H9 (cell line): ENCODE measurements at regions not wholly inside any gene's neighbourhood (a gene's known extent, or its start where the extent isn't known, plus 50 kb on each side); places are given as distances from the start of the nearest gene placed in this dataset.

ENCODE experiments used
- DNase-seq: peaks from one replicate; pipeline ENCODE4 v3.0.0-alpha.2; 2017
- H2AFZ ChIP-seq: one replicate; pipeline ENCODE4 v1.6.1; 2013; ENCODE audit warnings: mild to moderate bottlenecking, low read length, control low read depth, moderate library complexity
- H2AK5ac ChIP-seq: 2 replicates; pipeline ENCODE4 v1.6.1; 2013; ENCODE audit warnings: low read length, control low read depth, mixed read lengths; ENCODE audit not compliant: insufficient read length
- H2BK120ac ChIP-seq: one replicate; pipeline ENCODE4 v1.6.1; 2013; ENCODE audit warnings: low read depth, mild to moderate bottlenecking, low read length, control low read depth, inconsistent platforms; ENCODE audit not compliant: poor library complexity, severe bottlenecking
- H2BK12ac ChIP-seq: 2 replicates; pipeline ENCODE4 v1.6.1; 2013; ENCODE audit warnings: low read length, control low read depth, mixed read lengths, low read depth; ENCODE audit not compliant: insufficient read length
- H2BK15ac ChIP-seq: 2 replicates; pipeline ENCODE4 v1.6.1; 2013; ENCODE audit warnings: low read depth, low read length, control low read depth
- H2BK20ac ChIP-seq: one replicate; pipeline ENCODE4 v1.6.1; 2013; ENCODE audit warnings: low read depth, mild to moderate bottlenecking, low read length, control low read depth, inconsistent platforms; ENCODE audit not compliant: poor library complexity, severe bottlenecking
- H2BK5ac ChIP-seq: 2 replicates; pipeline ENCODE4 v1.6.1; 2013; ENCODE audit warnings: low read length, control low read depth, mixed read lengths; ENCODE audit not compliant: insufficient read length
- H3K14ac ChIP-seq: 2 replicates; pipeline ENCODE4 v1.6.1; 2013; ENCODE audit warnings: low read length, control low read depth; ENCODE audit not compliant: insufficient read depth
- H3K18ac ChIP-seq: 2 replicates; pipeline ENCODE4 v1.6.1; 2013; ENCODE audit warnings: low read depth, mild to moderate bottlenecking, mixed read lengths, low read length, control low read depth; ENCODE audit not compliant: insufficient read length
- H3K23ac ChIP-seq: 2 replicates; pipeline ENCODE4 v1.6.1; 2013; ENCODE audit warnings: low read length, control low read depth, mixed read lengths, low read depth; ENCODE audit not compliant: insufficient read length
- H3K23me2 ChIP-seq: 2 replicates; pipeline ENCODE4 v1.6.1; 2013; ENCODE audit warnings: low read depth, mild to moderate bottlenecking, mixed read lengths, low read length, control low read depth; ENCODE audit not compliant: insufficient read length, poor library complexity, severe bottlenecking
- H3K27ac ChIP-seq: 2 replicates; pipeline ENCODE4 v1.5.1; 2013; ENCODE audit warnings: low read length, control low read depth, mixed read lengths, low read depth; ENCODE audit not compliant: insufficient read length
- H3K27me3 ChIP-seq: 2 replicates; pipeline ENCODE4 v1.6.1; 2013; ENCODE audit warnings: low read length, control low read depth, inconsistent platforms; ENCODE audit not compliant: insufficient read depth
- H3K4ac ChIP-seq: 2 replicates; pipeline ENCODE4 v1.6.1; 2013; ENCODE audit warnings: low read depth, mild to moderate bottlenecking, control low read depth, inconsistent platforms, low read length, moderate library complexity
- H3K4me1 ChIP-seq: 2 replicates; pipeline ENCODE4 v1.6.1; 2013; ENCODE audit warnings: low read length, control low read depth, inconsistent platforms; ENCODE audit not compliant: insufficient read depth
- H3K4me2 ChIP-seq: 2 replicates; pipeline ENCODE4 v1.6.1; 2013; ENCODE audit warnings: low read length, control low read depth, mixed read lengths; ENCODE audit not compliant: insufficient read length, insufficient read depth
- H3K56ac ChIP-seq: 2 replicates; pipeline ENCODE4 v1.6.1; 2013; ENCODE audit warnings: low read depth, mild to moderate bottlenecking, mixed read lengths, low read length, control low read depth; ENCODE audit not compliant: insufficient read length
- H3K79me1 ChIP-seq: 2 replicates; pipeline ENCODE4 v1.6.1; 2013; ENCODE audit warnings: low read depth, mild to moderate bottlenecking, moderate library complexity, low read length, control low read depth, inconsistent platforms; ENCODE audit not compliant: insufficient read depth, poor library complexity, severe bottlenecking
- H3K79me2 ChIP-seq: 2 replicates; pipeline ENCODE4 v1.6.1; 2013; ENCODE audit warnings: low read length, control low read depth, inconsistent platforms; ENCODE audit not compliant: insufficient read depth
- H3K9ac ChIP-seq: 2 replicates; pipeline ENCODE4 v1.6.1; 2013; ENCODE audit warnings: low read length, control low read depth, mixed read lengths; ENCODE audit not compliant: insufficient read length; ENCODE audit errors: extremely low read depth
- H3K9me3 ChIP-seq: one replicate; pipeline ENCODE4 v1.6.1; 2013; ENCODE audit warnings: low read depth, low read length, inconsistent platforms; ENCODE audit not compliant: control insufficient read depth
- H3T11ph ChIP-seq: one replicate; pipeline ENCODE4 v1.6.1; 2013; ENCODE audit warnings: mild to moderate bottlenecking, low read length, control low read depth, inconsistent platforms
- H4K20me1 ChIP-seq: one replicate; pipeline ENCODE4 v1.6.1; 2013; ENCODE audit not compliant: control insufficient read depth, insufficient read length, insufficient read depth
- H4K5ac ChIP-seq: 2 replicates; pipeline ENCODE4 v1.6.1; 2013; ENCODE audit warnings: low read depth, mild to moderate bottlenecking, mixed read lengths, low read length, control low read depth; ENCODE audit not compliant: insufficient read length
- H4K8ac ChIP-seq: replicated peaks from 2 replicates; pipeline ENCODE4 v1.6.1; 2013; ENCODE audit warnings: low read length, control low read depth, mixed read lengths, low read depth; ENCODE audit not compliant: insufficient read length
- H4K91ac ChIP-seq: 2 replicates; pipeline ENCODE4 v1.6.1; 2013; ENCODE audit warnings: low read depth, mild to moderate bottlenecking, moderate library complexity, mixed read lengths, low read length, control low read depth; ENCODE audit not compliant: insufficient read length
- H3K27ac Mint-ChIP-seq, 3 experiments: 2 replicates in 2 of 3; 3 replicates in 1 of 3; pipeline ENCODE4 v1.8.0; 2020 to 2021; ENCODE audit warnings: mixed read lengths in 3 of 3, mild to moderate bottlenecking in 1 of 3, moderate library complexity in 1 of 3
- H3K27me3 Mint-ChIP-seq: 2 replicates; pipeline ENCODE4 v1.8.0; 2021; ENCODE audit warnings: low read depth, mild to moderate bottlenecking, moderate library complexity, mixed read lengths
- H3K36me3 Mint-ChIP-seq, 3 experiments: 2 replicates in 2 of 3; 3 replicates in 1 of 3; pipeline ENCODE4 v1.8.0; 2020 to 2021; ENCODE audit warnings: low read depth in 3 of 3, mixed read lengths in 3 of 3; ENCODE audit not compliant: insufficient read depth in 1 of 3
- H3K4me1 Mint-ChIP-seq, 2 experiments: 2 replicates each; pipeline ENCODE4 v1.8.0; 2020; ENCODE audit warnings: mixed read lengths in 2 of 2
- H3K4me3 Mint-ChIP-seq, 2 experiments: 2 replicates in 1 of 2; 3 replicates in 1 of 2; pipeline ENCODE4 v1.8.0; 2020 to 2021; ENCODE audit warnings: mild to moderate bottlenecking in 2 of 2, mixed read lengths in 2 of 2, moderate library complexity in 1 of 2
- H3K9me3 Mint-ChIP-seq, 2 experiments: 2 replicates in 1 of 2; 3 replicates in 1 of 2; pipeline ENCODE4 v1.8.0; 2020; ENCODE audit warnings: mild to moderate bottlenecking in 2 of 2, mixed read lengths in 2 of 2, moderate library complexity in 1 of 2
- CTCF ChIP-seq: fragments of 200-600 bp; sonication (generic); conservative IDR thresholded peaks from 3 replicates; pipeline ENCODE4 v1.8.0; 2021; ENCODE audit warnings: antibody characterized with exemption, mild to moderate bottlenecking
- WGBS: extraction: QIAGEN DNeasy Blood & Tissue Kit; methylation state at CpG from one replicate; pipeline ENCODE4 v1.1.7; 2013; ENCODE audit warnings: missing lambda C conversion rate, low lambda C conversion rate, mixed read lengths; ENCODE audit not compliant: insufficient read length; ENCODE audit errors: extremely low coverage; 5-methylcytosine and 5-hydroxymethylcytosine counted together

- Histone ChIP-seq H3K79me1 (no peaks in the 10 kb centered on the region), H3K4me2 (no peak overlapping the region), H3K23ac (no peak overlapping the region), H3K18ac (no peak overlapping the region), H3K4ac (no peak overlapping the region), H3K27ac (no peak overlapping the region), H3K79me2 (no peaks in the 10 kb centered on the region), H3K4me1 (no peaks in the 10 kb centered on the region), H3K9me3 (no peaks in the 10 kb centered on the region), H3K56ac (no peak overlapping the region), H4K20me1 (no peaks in the 10 kb centered on the region), H2BK5ac (no peak overlapping the region), H3K14ac (no peak overlapping the region), H2BK12ac (no peak overlapping the region), H4K91ac (no peak overlapping the region), H4K8ac (no peak overlapping the region), H2AK5ac (no peak overlapping the region), H3K27me3 (no peaks in the 10 kb centered on the region), H2BK120ac (no peak overlapping the region), H2AFZ (no peak overlapping the region), H2BK20ac (no peak overlapping the region), H3K23me2 (no peaks in the 10 kb centered on the region), H2BK15ac (no peak overlapping the region), H4K5ac (no peak overlapping the region), H3K9ac (no peak overlapping the region), H3T11ph (no peak overlapping the region)
- Mint-ChIP-seq H3K4me1 (peaks cover 5 to 7% of the 10 kb centered on the region in 2 experiments; a peak in 3 of 4 replicates), H3K36me3 (no peaks in the 10 kb centered on the region; a peak in 1 of 7 replicates), H3K27ac (no peak overlapping the region), H3K9me3 (peaks cover 5 to 7% of the 10 kb centered on the region in 2 experiments; a peak in 4 of 5 replicates), H3K27me3 (no peaks in the 10 kb centered on the region), H3K4me3 (no peak overlapping the region)
- no peak for DNase-seq
- TF ChIP-seq CTCF = no peak
- WGBS = no CpG with 5 or more reads among the region's 9 CpGs
Measured at GRCh38 chr16:54862529-54862928, 68.1 kb upstream of the IRX5 start.
